WI38 (cell line): ENCODE measurements at regions not wholly inside any gene's neighbourhood (a gene's known extent, or its start where the extent isn't known, plus 50 kb on each side); places are given as distances from the start of the nearest gene placed in this dataset.

Experiments used
- H3K4me3 ChIP-seq: 2 replicates; pipeline ENCODE4 v1.5.1; 2011; ENCODE audit warnings: low read depth, mild to moderate bottlenecking, control low read depth, low read length
- TF ChIP-seq, protein P1 (sequence below): IDR thresholded peaks from 2 replicates; pipeline ENCODE4 v1.5.1; 2012; ENCODE audit warnings: low read depth, mild to moderate bottlenecking, control low read depth, low read length

DNA sequence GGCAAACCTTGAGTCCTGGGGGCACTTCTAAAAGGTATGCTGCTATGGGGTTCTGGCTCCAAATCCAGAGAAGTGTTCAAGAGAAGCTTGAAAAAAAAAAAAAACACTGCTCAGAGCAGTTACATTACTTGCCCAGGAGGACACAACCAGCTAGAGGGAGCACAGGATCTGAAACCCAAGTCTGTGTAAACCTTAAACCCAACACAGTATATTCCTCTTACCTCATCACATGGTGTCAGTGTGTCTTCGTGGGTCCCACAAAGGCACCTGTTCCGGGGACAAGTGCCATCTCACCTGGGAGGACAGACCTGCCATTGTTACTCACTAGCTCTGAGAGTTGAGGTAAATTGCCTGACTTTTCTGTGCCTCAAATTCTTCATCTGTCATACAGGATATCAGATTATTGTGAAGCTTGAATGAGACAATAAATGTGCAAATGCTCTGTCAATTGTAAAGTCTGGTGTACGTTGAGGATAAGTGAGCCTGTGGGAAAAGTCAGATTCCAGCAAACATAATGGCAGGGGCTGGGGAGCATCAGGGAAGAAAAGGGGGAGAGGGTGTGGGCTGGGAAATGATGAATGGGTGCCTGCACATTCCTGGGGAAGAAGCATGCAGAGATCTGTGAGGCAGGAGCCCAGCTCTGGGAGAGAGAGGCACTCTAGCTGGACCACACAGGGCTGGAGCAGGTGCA lies 170.4 kb upstream of the ZC3H12A start:
- TF ChIP-seq, protein P1, sequence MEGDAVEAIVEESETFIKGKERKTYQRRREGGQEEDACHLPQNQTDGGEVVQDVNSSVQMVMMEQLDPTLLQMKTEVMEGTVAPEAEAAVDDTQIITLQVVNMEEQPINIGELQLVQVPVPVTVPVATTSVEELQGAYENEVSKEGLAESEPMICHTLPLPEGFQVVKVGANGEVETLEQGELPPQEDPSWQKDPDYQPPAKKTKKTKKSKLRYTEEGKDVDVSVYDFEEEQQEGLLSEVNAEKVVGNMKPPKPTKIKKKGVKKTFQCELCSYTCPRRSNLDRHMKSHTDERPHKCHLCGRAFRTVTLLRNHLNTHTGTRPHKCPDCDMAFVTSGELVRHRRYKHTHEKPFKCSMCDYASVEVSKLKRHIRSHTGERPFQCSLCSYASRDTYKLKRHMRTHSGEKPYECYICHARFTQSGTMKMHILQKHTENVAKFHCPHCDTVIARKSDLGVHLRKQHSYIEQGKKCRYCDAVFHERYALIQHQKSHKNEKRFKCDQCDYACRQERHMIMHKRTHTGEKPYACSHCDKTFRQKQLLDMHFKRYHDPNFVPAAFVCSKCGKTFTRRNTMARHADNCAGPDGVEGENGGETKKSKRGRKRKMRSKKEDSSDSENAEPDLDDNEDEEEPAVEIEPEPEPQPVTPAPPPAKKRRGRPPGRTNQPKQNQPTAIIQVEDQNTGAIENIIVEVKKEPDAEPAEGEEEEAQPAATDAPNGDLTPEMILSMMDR, result no peak
- H3K4me3 ChIP-seq, result no peak overlapping the region

DNA sequence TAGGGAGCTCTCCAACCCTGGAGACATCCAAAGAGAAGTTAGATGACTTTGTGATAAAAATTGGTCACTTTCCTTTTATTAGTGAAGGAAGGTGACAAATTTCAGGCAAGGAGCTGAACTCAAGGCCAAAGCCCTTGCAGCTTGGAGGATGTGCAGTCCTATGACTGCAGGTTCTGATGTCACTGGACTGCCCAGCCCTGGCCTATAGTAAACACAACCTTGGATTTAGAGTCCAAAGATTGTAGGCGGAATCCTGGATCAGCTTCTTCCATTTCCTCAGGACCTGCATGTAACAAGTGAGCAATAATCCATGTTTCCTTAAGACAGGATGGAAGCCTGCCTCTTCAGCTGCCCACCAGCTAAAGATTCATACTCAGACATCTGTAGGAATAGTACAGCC lies 169.3 kb upstream of the ZC3H12A start:
- no peak overlapping the region for H3K4me3 ChIP-seq
- TF ChIP-seq, protein P1, result no peak

DNA sequence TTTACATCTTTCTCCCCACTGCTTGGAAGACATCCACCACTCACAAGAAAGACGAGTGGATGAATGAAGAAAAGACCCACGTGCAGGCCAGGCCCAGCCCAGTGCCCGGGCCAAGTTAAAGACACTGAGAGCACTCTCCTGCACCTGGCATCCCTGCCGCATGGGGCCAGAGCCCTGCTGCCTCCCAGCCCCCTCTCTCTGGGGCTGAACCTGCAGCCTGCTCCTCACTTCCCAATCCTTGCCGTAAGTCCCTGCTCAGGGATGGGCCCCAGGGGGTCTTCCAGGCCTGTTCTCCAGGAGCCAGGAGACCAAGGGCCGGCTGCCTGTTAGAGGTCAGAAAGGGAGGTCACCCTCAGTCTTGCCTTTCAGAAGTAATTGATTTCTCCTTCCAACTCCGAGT lies 168.5 kb upstream of the ZC3H12A start:
- no peak overlapping the region for H3K4me3 ChIP-seq
- TF ChIP-seq, protein P1, result no peak

DNA sequence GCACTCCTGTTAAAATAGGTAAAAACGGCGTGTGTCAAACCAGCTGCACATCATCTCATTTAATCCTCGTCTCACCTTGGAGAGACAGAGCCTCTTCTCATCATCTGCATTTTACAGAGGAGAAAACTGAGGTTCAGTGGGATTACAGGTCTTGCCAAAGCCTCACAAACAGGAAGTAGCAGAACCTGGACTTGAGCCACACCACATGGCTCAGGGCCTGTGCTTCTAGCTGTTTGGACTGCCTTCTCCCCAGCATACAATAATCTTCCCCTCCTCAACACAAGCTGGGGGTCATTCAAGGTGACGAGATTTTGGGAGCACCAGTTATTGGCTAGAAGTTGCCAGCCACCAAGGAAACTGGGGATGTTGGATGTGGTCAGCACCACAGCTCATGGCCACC lies 167.9 kb upstream of the ZC3H12A start:
- no peak overlapping the region for H3K4me3 ChIP-seq
- TF ChIP-seq, protein P1, result no peak

DNA sequence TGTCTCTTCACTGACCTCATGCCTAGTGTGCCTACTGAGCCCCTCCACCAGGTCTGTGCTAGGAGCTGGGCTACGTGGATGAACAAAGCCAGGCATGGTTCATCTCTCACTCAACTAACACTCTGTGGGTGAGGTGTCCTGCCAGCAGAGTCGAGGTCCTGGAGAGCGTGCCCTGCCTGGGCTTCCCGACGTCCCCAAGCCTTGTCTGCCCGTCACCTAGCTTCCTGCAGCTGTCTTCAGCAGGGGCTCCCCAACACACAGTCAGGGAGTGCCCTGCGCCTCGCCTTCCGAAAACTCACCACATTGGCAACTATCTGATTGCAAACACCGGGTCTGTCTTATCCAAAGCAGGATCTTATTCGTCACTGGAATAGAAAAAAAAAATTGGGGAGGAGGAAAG lies 167.5 kb upstream of the ZC3H12A start:
- no peak overlapping the region for H3K4me3 ChIP-seq
- TF ChIP-seq, protein P1, result no peak

DNA sequence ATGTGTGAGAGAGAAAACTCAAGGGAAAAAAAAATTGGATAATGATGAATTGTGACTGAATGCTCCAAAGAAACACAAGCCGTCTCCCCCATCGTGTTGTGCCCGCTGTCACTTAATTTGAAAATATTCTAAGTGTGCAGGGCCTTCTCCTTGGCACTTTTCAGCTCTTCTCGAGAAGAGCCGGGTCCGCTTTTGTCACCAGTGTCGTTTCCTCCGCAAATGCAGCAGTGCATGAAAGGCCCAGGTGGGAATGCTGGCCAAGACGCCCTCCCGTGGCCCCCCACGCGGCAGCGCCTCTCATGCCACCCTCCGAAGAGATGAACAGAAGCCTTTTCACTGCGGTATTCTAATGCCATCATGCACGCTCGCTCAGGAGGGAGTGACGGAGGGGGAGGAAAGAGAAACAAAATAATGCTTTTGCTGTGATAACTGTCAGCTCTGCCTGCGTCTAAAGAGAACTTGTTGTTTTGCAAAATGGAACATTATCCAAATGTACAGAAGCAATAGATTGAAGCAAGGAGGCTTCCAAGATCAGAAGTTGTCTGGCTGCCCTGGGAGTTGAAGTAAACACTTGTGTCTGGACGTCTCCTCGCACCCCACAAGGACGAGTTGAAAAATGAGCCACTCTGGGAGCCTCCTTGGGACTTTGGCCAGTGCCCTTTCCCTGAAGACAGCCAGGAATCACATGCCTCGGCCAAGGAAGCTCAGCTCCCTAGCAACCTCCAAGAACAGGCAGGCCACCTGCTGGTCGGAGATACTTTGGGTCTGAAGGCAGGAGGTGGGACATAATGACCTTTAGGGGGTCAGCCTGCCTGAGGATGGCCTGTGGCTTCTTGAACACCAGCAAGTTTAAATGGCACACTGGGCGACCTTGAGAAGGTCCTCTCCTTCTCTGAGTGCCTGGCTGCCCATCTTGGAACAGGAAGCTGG lies 166.1 kb upstream of the ZC3H12A start:
- TF ChIP-seq, protein P1, result no peak
- H3K4me3 ChIP-seq, result no peak overlapping the region

DNA sequence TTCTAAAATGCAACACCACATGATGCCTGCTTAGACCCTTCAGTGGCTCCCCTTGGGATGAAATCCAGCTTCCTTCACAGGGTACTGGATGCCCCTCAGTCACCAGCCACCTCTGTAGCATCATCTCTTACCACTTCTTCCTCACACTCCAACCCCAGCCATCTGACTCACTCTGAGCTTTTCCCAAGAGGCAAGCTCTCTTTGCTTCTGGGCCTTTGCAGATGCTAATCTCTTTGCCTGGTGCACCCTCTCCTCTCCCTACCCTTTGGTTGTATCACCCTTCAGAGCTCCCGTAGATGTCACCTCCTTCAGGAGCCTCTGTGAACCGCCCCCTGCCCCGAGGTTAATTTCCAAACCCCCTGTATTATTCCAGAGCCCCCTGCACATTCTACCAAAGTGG lies 164.8 kb upstream of the ZC3H12A start:
- no peak overlapping the region for H3K4me3 ChIP-seq
- TF ChIP-seq, protein P1, result no peak
